Left kidney (tissue), 1 donor: ENCODE measurements at regions not wholly inside any gene's neighbourhood (a gene's known extent, or its start where the extent isn't known, plus 50 kb on each side); places are given as distances from the start of the nearest gene placed in this dataset.
"Not testable (repeated sequence)": the region's sequence is repeated elsewhere in the genome, so short reads cannot be mapped to it uniquely, and the experiment has no call there.

Source experiments
- DNase-seq: peaks from one replicate; pipeline ENCODE4 v3.0.0-alpha.2; 2013

- no peak for DNase-seq
Measured at GRCh38 chr1:38210021-38210894, 163.7 kb upstream of the POU3F1 start.

DNA sequence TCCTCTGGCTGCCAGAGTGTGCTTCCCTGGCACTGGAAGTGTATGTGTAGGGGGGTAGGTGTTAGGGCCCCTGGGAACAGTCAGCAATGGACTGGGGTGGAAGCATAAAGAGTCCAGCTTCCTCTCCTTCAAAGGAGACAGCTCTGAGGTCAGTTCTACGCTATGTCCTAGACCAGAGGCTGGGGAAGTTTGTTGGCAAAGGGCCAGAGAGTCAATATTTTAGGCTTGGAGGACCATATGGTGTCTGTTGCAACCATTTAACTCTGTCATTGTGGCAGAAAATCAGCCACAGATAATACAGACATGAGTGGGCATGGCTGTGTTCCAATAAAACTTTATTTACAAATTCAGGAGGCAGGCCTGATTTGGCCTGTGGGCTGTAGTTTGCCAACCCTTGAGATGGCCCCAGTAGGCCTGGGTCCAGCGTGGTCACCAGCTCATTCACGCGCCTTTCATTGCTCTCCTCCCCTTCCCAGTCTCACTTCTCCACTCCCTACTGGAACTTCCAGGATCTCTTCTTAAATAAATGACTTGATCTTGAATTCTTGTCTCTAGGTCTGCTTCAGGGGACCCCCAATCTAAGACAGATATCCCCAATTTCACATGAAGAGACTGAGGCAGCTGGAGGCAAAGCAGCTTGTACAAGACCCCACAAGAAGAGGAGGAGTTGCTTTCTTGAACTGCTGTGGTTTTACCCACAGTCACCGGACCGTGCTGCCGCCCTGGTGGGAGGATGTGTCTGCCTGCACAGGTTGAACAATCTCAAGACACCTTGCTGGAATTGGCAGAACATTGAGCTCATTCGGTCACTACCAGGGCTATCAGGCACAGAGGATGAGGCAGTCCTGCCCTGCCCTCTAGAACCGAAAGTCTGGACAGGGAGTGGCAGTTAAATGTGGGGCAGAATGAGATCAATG is 162.4 kb upstream of the POU3F1 start:
- peak; percentile 33 for DNase-seq

- no peak for DNase-seq
Measured at GRCh38 chr1:38207906-38208305, 161.3 kb upstream of the POU3F1 start.

DNA sequence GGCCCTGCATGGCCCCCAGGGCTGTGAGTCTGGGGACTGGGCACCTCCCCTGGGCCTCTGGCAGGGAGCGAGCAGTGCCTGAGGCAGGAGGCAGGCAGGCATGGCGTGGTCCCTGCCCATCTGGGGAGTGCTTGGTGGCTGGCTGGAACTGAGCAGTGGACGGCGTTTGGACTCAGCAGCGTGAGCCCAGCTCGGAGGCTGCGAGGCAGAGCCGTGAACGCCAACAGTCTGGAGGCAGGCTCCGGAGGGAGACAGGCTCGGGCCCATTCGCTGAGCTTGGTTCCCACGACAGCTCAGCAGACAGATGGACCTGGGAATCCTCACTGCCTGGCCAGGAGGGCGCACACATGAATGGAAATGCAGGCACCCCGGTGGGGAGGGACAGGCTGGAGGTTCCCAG is 160.7 kb upstream of the POU3F1 start:
- no peak for DNase-seq

DNA sequence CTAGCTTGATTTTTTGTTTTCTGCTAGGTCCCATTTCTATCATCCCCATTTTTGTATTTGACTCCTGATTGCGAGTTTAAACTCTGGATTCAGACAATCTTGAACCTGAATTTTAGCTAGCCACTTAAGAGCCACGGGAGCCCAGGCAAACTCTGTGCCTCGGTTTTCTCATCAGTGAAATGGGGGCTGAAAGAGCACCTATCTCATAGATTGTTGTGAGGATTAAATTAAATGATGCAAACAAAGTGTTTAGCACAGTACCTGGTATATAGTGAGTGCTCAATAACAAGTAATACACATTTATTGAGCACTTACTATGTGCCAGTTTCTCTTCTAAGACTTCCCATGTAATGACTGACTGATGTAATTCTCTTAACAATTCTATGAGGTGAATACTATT is 158.1 kb upstream of the POU3F1 start:
- no peak for DNase-seq

DNA sequence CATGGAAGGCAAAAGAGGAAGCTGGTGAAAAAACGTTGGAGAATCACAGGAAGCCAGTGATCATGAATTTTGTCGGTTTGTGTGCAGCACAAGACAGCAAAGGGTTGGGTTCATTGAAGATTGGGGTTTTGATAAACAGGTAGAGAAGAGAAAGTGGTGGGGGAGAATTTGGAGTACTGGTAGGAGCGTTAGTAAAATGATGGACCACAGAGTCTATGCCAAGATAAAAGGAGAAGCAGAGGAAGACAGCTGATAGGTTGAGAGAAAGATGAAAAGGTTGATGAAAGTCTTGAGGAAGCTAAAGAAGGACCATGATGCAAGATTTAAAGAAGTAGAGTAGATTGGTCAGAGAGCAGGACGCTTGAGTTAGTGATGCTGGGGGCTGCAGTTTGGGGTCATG is 156.8 kb upstream of the POU3F1 start:
- no peak for DNase-seq

GRCh38 chr1:38201431-38201830 is 154.8 kb upstream of the POU3F1 start:
- DNase-seq, result no peak

DNA sequence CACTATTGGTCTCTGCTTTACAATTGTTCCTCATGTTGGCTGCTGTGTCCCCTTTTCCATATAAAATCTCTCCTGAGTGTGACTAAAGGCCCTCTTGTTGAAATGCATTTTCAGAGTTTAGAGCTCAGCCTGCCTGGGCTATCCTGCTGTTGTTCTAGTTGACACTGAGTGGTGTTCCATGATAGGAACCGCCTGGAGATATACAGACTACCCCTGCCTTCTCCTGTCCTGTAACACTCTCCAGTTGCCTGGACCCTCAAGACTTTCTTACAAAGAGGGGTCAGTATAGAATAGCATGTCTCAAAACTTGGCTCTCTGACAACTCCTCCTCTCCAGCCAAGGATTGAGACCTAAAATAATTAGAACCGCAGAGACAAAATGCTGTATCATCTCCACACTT is 152.0 kb upstream of the POU3F1 start:
- DNase-seq, result no peak

DNA sequence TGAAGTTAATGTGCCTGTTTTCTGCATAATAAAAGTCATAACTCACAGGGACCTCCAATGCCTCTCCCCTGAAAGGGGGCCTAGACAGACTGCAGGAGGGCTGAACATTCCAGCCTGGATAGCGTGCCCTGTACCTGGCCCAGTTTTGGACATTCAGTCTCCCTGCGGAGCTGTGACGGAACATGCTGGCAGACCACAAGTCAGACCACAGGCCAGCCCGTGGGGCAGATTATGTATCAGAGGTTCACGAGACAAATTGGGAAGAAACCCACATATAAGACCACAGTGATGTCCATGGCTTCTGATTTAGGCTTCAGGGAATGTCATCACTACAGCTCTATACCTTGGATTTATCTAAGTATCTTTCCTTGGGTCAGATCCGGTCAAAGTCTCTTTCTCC is 151.5 kb upstream of the POU3F1 start:
- DNase-seq, result no peak

DNA sequence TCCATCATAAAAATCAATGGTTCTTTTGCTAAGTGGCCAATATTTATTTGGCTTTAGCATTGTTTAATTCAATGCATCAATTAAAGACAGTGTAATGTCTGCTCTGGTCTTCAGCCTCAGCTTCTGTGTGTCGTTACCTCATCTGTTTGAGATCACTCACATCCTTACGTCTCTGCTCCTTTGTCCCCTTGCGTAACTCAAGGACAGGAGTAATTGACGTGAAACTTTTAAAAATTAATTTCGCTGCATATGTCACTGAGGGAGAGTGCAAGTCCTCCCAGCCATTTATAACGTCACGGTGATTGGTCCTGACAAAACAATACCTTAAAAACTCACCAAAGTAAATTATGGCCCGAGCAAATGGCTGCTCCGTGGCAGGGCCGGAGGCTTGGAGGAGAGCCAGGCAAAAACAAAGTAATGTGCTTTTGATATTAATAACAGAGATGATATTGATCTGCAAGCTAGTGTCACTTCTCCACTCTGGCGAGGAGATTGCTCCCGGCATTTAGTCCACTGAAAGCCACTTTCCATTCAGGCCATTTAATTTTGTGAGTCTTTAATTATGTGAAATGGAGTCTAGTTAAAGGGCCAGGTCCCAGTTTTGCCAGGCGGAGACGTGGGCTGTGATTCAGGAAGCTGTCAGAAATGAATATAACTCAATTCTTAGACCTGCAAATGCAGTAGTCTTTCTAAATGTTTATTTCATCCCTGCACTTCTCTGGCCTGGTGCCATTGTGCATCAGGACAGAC is 150.9 kb upstream of the POU3F1 start:
- DNase-seq, result no peak

- DNase-seq, result no peak
Measured at GRCh38 chr1:38194472-38194871, 147.9 kb upstream of the POU3F1 start.

- DNase-seq, result no peak
Measured at GRCh38 chr1:38193040-38193439, 146.4 kb upstream of the POU3F1 start.

DNA sequence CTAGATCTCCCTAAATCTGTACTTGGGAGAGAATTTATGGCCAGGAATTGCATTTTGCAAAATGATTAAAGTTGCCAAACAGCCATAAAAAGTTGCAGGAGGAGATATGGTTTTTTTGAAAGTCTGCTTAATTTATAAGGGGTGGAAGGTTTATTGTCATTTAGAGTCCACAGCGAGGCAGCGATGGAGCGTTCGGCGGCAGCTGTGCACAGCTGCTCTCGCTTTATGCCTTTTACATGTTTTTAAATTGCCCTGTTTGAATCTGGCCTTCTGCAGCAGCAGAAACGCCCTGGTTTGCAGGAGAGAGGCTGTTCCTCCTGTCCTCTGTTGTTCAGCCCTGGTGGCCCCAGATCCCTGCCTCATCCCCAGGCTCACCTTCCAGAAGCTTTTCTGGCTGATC is 144.9 kb upstream of the POU3F1 start:
- peak; percentile 76 for DNase-seq

DNA sequence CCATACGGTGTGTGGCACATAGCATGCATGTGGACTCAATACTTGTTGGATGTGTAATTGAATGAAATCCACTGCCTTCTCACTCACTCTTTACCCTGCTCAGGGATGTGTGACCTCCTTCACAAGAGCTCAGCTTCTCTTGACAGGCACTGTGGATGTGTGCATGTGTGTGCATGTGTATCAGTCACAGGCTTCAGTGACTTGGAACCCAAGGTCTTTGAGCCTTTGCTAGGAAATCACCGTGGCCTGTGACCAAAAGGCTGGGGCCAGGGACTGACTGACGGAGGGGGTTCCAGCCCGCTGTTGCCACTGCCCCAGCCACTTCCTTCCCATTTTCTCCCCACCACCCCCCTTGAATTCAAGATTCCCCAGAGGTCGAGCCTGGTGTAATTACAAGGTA is 144.4 kb upstream of the POU3F1 start:
- DNase-seq, result no peak

DNA sequence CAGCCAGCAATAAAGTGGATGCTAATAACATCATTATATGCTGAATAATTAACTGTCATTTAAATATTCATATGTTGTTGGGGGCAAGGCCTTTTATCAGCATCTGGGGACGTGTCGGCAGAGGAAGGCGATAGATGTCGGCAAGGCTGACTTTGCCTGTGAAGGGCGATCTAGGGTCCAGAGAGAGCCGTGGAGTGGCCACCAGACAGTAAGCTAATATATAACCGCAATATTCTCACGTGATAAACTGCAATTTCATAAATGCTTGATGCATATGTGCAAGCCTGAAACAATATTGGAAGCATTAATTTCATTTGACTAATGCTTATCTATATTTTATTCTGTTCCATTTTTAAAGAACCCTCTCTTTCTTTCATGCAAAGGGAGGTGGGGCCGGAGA is 141.0 kb upstream of the POU3F1 start:
- DNase-seq, result no peak

DNA sequence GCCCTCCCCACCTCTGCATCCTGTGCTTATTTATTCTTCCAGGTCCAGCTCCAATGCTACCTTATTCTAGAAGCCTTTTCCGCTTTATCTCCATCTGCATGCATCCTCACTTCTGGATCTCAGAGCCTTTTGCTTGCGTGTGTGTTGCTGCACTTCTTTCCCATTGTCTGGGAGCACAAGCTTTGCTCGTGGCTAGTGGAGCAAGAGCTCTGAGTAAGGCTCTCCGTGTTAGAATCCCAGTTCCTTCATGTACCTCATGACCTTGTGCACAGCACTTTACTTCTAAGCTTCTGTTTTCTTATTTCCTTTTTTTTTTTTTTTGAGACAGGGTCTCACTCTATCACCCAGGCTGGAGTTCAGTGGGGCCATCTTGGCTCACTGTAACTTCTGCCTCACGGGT is 140.0 kb upstream of the POU3F1 start:
- no peak for DNase-seq

GRCh38 chr1:38185913-38186312 is 139.3 kb upstream of the POU3F1 start:
- DNase-seq, result no peak

DNA sequence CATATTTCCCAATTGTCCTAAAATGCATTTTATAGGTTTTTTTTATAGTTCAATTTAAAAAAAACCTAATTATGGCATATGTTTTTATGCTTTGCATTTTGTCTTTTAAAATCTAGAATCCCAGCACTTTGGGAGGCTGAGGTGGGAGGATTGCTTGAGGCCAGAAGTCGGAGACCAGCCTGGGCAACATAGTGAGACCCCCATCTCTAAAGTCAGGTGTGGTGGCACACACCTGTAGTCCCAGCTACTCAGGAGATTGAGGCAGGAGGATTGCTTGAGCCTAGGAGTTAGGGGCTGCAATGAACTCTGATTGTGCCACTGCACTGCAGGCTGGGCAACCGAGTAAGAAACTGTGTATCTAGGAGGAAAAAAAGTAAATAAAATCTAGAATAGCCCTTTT is 137.2 kb upstream of the POU3F1 start:
- no peak for DNase-seq

DNA sequence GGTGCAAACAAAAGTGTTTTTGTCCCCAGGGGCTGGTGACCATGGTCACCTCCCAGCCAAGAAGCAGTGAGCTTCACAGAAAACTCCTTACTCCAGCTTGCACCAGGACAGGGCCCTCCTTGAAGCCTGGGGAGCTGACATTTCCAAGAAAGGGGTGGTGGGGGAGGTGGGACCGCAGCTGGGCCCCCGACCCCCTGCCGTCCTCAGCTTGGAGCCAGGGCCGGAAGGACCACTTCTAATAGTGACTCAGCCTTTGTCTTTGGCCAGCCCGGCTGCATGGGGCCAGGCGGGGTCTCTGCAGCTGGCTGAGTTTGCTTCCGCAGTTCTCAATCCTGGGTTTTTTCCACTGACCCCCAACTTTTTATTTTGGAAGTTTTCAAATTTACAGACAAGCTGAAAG is 136.5 kb upstream of the POU3F1 start:
- DNase-seq, result no peak

DNA sequence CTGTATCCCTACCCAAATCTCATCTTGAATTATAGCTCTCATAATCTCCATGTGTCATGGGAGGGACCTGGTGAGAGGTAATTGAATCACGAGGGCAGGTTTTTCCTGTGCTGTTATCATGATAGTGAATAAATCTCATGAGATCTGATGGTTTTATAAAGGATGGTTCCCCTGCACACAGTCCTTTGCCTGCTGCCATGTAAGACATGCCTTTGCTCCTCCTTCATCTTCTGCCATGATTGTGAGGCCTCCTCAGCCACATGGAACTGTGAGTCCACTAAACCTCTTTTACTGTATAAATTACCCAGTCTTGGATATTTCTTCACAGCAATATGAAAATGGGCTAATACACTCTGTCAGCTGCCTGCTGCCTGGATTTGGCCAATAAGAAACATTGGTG is 133.8 kb upstream of the POU3F1 start:
- not testable (repeated sequence) for DNase-seq

DNA sequence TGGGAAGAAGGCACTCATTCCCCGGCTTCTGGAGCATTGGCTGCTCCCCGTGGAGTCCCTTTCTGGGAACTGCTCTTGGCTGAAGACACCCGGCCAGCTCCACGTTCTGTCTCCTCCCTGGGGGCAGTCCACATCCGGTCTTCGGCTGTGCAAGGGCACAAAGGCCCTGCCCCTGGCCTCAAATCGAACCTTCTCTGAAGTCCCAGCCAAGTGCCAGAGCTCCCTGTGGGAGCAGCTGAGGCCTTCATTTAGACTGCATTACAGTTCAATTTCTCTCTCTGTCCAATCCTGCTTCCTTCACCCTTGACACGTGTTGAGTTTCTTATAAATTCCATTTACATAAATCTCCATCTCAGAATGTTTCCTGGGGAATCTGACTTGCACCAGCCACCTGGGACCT is 132.9 kb upstream of the POU3F1 start:
- no peak for DNase-seq

GRCh38 chr1:38178216-38178615 is 131.6 kb upstream of the POU3F1 start:
- no peak for DNase-seq

GRCh38 chr1:38175121-38175520 is 128.5 kb upstream of the POU3F1 start:
- no peak for DNase-seq
